Fibroblast of lung (primary cell): ENCODE measurements at regions not wholly inside any gene's neighbourhood (a gene's known extent, or its start where the extent isn't known, plus 50 kb on each side); places are given as distances from the start of the nearest gene placed in this dataset.

Experiments
- DNase-seq, 2 donors: peaks; one replicate each; pipeline versions ENCODE4 v3.0.0 to v3.0.0-alpha.2; 2010; ENCODE audit warnings: low read depth in 2 of 2
- H2AFZ ChIP-seq: 2 replicates; pipeline ENCODE4 v1.5.1; 2012; ENCODE audit warnings: low read length, control low read depth, inconsistent platforms
- H3K27ac ChIP-seq: 2 replicates; pipeline ENCODE4 v1.5.1; 2011; ENCODE audit warnings: low read length, control low read depth; ENCODE audit not compliant: insufficient read depth
- H3K27me3 ChIP-seq: 2 replicates; pipeline ENCODE4 v1.5.1; 2011; ENCODE audit warnings: mild to moderate bottlenecking, low read length; ENCODE audit not compliant: control insufficient read depth, insufficient read depth
- H3K36me3 ChIP-seq: 2 replicates; pipeline ENCODE4 v1.5.1; 2011; ENCODE audit warnings: low read length; ENCODE audit not compliant: control insufficient read depth, insufficient read depth
- H3K4me1 ChIP-seq: 2 replicates; pipeline ENCODE4 v1.5.1; 2011; ENCODE audit warnings: low read length; ENCODE audit not compliant: control insufficient read depth, insufficient read depth; ENCODE audit errors: extremely low read depth
- H3K4me2 ChIP-seq: 2 replicates; pipeline ENCODE4 v1.5.1; 2011; ENCODE audit warnings: low read length, control low read depth; ENCODE audit not compliant: insufficient read depth; ENCODE audit errors: extremely low read depth
- H3K4me3 ChIP-seq, 4 experiments: fragments of 200-600 bp in 1 of 4; sonication (generic) in 1 of 4; replicated peaks in 1 of 4; 2 replicates each; pipeline ENCODE4 v1.5.1; 2011 to 2016; ENCODE audit warnings: low read length in 4 of 4, low read depth in 3 of 4, mild to moderate bottlenecking in 3 of 4, control low read depth in 2 of 4, inconsistent platforms in 1 of 4, mixed read lengths in 1 of 4; ENCODE audit not compliant: insufficient read depth in 1 of 4; ENCODE audit errors: control extremely low read depth in 1 of 4
- H3K79me2 ChIP-seq: 2 replicates; pipeline ENCODE4 v1.5.1; 2012; ENCODE audit warnings: mild to moderate bottlenecking, low read length, inconsistent platforms; ENCODE audit not compliant: control insufficient read depth, insufficient read depth
- H3K9ac ChIP-seq: 2 replicates; pipeline ENCODE4 v1.5.1; 2011; ENCODE audit warnings: mild to moderate bottlenecking, low read length, control low read depth; ENCODE audit not compliant: insufficient read depth
- H3K9me3 ChIP-seq: 2 replicates; pipeline ENCODE4 v1.5.1; 2012; ENCODE audit warnings: low read depth, low read length; ENCODE audit not compliant: control insufficient read depth, insufficient read depth
- H4K20me1 ChIP-seq: 2 replicates; pipeline ENCODE4 v1.5.1; 2011; ENCODE audit warnings: low read length; ENCODE audit not compliant: control insufficient read depth, insufficient read depth; ENCODE audit errors: extremely low read depth
- EZH2 ChIP-seq: IDR thresholded peaks from 2 replicates; pipeline ENCODE4 v1.5.1; 2012; ENCODE audit warnings: low read length, control low read depth, mild to moderate bottlenecking; ENCODE audit errors: missing control alignments
- TF ChIP-seq, protein P1 (sequence below), 2 donors: IDR thresholded peaks in 1 of 2; conservative IDR thresholded peaks in 1 of 2; 1 replicate in 1 of 2; 2 replicates in 1 of 2; pipeline ENCODE4 v1.5.1; 2011 to 2012; ENCODE audit warnings: low read length in 2 of 2, control low read depth in 1 of 2, inconsistent platforms in 1 of 2, low read depth in 1 of 2, mild to moderate bottlenecking in 1 of 2

DNA sequence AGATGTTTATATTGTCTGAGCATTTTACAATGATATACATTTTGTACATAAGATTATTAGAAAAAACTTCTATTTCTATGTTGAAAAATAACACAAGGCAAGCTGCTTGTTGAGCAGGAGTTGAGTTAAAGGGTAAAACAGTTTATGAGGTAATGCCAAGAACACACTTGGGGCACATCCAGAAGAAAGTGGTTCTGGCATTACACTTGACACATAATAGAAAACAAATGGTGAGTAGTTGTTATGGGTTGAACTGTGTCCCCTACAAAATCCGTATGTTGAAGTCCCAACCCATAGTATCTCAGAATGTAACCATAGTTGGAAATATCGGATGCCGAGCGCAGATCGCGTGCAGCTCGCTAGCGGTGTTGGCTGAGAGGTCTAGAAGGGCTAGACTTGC lies 354.3 kb upstream of the GOT2 start:
- DNase-seq = peak in 1 of 2 donors; percentile 12

DNA sequence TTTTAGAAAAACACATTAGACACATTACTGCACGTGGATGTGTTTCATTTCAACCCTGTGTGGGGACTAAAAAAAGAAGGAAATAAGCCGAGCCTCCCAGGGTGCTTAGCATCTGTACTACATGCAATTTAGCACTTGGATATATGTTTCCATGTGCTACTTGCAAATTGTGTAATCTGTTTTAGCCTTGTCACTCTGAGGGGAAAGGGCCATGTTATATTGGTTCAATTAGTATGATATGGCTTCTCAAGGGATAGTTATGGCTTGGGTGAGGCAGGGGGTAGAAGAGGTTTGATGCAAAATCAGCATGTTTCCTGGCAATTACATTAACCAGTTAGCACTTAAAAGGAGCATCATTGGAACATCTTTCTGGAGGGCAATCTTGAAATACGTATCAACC lies 353.5 kb upstream of the GOT2 start:
- no peak for DNase-seq
- Histone ChIP-seq H3K27ac (no peak overlapping the region), H2AFZ (no peak overlapping the region), H3K27me3 (no peaks in the 10 kb centered on the region), H3K79me2 (no peaks in the 10 kb centered on the region), H3K36me3 (no peaks in the 10 kb centered on the region), H4K20me1 (no peaks in the 10 kb centered on the region), H3K9ac (no peak overlapping the region), H3K9me3 (no peaks in the 10 kb centered on the region), H3K4me3 (no peak overlapping the region), H3K4me2 (no peak overlapping the region), H3K4me1 (no peaks in the 10 kb centered on the region)
- TF ChIP-seq, protein P1, sequence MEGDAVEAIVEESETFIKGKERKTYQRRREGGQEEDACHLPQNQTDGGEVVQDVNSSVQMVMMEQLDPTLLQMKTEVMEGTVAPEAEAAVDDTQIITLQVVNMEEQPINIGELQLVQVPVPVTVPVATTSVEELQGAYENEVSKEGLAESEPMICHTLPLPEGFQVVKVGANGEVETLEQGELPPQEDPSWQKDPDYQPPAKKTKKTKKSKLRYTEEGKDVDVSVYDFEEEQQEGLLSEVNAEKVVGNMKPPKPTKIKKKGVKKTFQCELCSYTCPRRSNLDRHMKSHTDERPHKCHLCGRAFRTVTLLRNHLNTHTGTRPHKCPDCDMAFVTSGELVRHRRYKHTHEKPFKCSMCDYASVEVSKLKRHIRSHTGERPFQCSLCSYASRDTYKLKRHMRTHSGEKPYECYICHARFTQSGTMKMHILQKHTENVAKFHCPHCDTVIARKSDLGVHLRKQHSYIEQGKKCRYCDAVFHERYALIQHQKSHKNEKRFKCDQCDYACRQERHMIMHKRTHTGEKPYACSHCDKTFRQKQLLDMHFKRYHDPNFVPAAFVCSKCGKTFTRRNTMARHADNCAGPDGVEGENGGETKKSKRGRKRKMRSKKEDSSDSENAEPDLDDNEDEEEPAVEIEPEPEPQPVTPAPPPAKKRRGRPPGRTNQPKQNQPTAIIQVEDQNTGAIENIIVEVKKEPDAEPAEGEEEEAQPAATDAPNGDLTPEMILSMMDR (conservative IDR thresholded peaks at IDR 0.05 in 1 of 2, IDR thresholded peaks at IDR 0.05 in 1 of 2; ENCODE audit: low read depth in 1 of 2, low read length in 2 of 2) = no peak
- no peak for TF ChIP-seq EZH2

More for the DNA sequence above, 354.3 kb upstream of the GOT2 start:
- Histone ChIP-seq H3K4me2 (no peak overlapping the region), H3K4me3 (no peak overlapping the region), H3K79me2 (no peaks in the 10 kb centered on the region), H3K9ac (no peak overlapping the region), H3K36me3 (no peaks in the 10 kb centered on the region), H2AFZ (no peak overlapping the region), H3K27ac (no peak overlapping the region), H3K9me3 (no peaks in the 10 kb centered on the region), H3K27me3 (no peaks in the 10 kb centered on the region), H4K20me1 (no peaks in the 10 kb centered on the region), H3K4me1 (no peaks in the 10 kb centered on the region)
- no peak for TF ChIP-seq EZH2
- TF ChIP-seq, protein P1 (conservative IDR thresholded peaks at IDR 0.05 in 1 of 2, IDR thresholded peaks at IDR 0.05 in 1 of 2; ENCODE audit: low read depth in 1 of 2, low read length in 2 of 2) = no peak

DNA sequence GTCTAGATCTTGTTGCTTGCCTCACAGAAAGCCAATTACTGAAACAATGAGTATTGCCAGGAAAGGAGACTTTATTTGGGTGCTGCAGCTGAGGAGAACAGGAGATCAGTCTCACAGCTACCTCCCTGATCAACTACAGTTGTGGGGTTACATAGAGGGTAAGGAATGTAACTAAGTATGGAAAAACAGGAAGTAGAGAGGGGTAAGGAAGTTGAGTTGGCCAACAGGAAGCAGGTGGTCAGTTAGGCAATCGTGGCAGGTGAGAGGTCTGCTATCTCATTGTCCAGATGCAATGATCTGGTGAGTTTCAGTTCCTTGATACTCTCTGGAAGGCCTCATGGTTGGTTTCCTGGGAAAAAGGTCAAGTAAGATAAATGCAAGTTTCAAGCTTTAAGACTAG lies 333.1 kb upstream of the GOT2 start:
- no peak overlapping the region for H2AFZ ChIP-seq
- no peaks in the 10 kb centered on the region for H3K4me1 ChIP-seq

More for the DNA sequence above, 333.1 kb upstream of the GOT2 start:
- Histone ChIP-seq H3K27ac (no peak overlapping the region), H3K4me2 (no peak overlapping the region), H3K9ac (no peak overlapping the region), H3K79me2 (no peaks in the 10 kb centered on the region), H4K20me1 (no peaks in the 10 kb centered on the region), H3K27me3 (no peaks in the 10 kb centered on the region), H3K9me3 (no peaks in the 10 kb centered on the region), H3K4me3 (no peak overlapping the region), H3K36me3 (no peaks in the 10 kb centered on the region)
- peak in 1 of 2 donors; percentile 21 for DNase-seq
- TF ChIP-seq, protein P1 (conservative IDR thresholded peaks at IDR 0.05 in 1 of 2, IDR thresholded peaks at IDR 0.05 in 1 of 2; ENCODE audit: low read depth in 1 of 2, low read length in 2 of 2) = no peak
- TF ChIP-seq EZH2 = no peak
